ENCODE measurements at regions not wholly inside any gene's neighbourhood (a gene's known extent, or its start where the extent isn't known, plus 50 kb on each side); places are given as distances from the start of the nearest gene placed in this dataset.

GRCh38 chr10:128612631-128613030, 486.4 kb upstream of the MKI67 start:
- TF ChIP-seq CTCF (IDR thresholded peaks at IDR 0.05; ENCODE audit: poor library complexity) (no peak), EZH2 (IDR thresholded peaks at IDR 0.05; ENCODE audit: borderline replicate concordance) (no peak)
